Mesenchymal stem cell (in vitro differentiated cells and primary cell): ENCODE measurements at regions not wholly inside any gene's neighbourhood (a gene's known extent, or its start where the extent isn't known, plus 50 kb on each side); places are given as distances from the start of the nearest gene placed in this dataset.

Experiments
- DNase-seq: peaks from one replicate; pipeline ENCODE4 v3.0.0-alpha.2; 2013
- H2AFZ ChIP-seq: one replicate; pipeline ENCODE4 v1.6.1; 2013; ENCODE audit warnings: low read depth, mild to moderate bottlenecking, control low read depth, inconsistent platforms, low read length, moderate library complexity
- H2AK5ac ChIP-seq: 2 replicates; pipeline ENCODE4 v1.6.1; 2013; ENCODE audit warnings: low read length, moderate library complexity, mild to moderate bottlenecking, inconsistent platforms; ENCODE audit not compliant: severe bottlenecking
- H2BK120ac ChIP-seq: one replicate; pipeline ENCODE4 v1.6.1; 2013; ENCODE audit warnings: low read depth, mild to moderate bottlenecking, inconsistent platforms, low read length, moderate library complexity
- H2BK12ac ChIP-seq, 2 experiments: one replicate each; pipeline ENCODE4 v1.6.1; 2013; ENCODE audit warnings: inconsistent platforms in 2 of 2, low read length in 2 of 2, mild to moderate bottlenecking in 2 of 2, moderate library complexity in 2 of 2, control low read depth in 1 of 2
- H2BK15ac ChIP-seq: one replicate; pipeline ENCODE4 v1.6.1; 2013; ENCODE audit warnings: mild to moderate bottlenecking, low read depth, inconsistent platforms; ENCODE audit not compliant: poor library complexity, severe bottlenecking
- H2BK5ac ChIP-seq: 2 replicates; pipeline ENCODE4 v1.6.1; 2013; ENCODE audit warnings: low read depth, mild to moderate bottlenecking, low read length, control low read depth, inconsistent platforms; ENCODE audit not compliant: poor library complexity, severe bottlenecking
- H3K14ac ChIP-seq, 2 experiments: one replicate each; pipeline ENCODE4 v1.6.1; 2013; ENCODE audit warnings: inconsistent platforms in 2 of 2, low read length in 2 of 2, control low read depth in 1 of 2, mild to moderate bottlenecking in 1 of 2, moderate library complexity in 1 of 2
- H3K18ac ChIP-seq, 2 experiments: one replicate each; pipeline ENCODE4 v1.6.1; 2013; ENCODE audit warnings: inconsistent platforms in 2 of 2, low read length in 2 of 2, control low read depth in 1 of 2, low read depth in 1 of 2, mild to moderate bottlenecking in 1 of 2
- H3K23ac ChIP-seq, 2 experiments: one replicate each; pipeline ENCODE4 v1.6.1; 2013; ENCODE audit warnings: inconsistent platforms in 2 of 2, low read length in 2 of 2, mild to moderate bottlenecking in 2 of 2, moderate library complexity in 2 of 2, control low read depth in 1 of 2
- H3K27ac ChIP-seq: 2 replicates; pipeline ENCODE4 v1.5.1; 2013; ENCODE audit warnings: mild to moderate bottlenecking, moderate library complexity, low read length, control low read depth, inconsistent platforms; ENCODE audit not compliant: poor library complexity, severe bottlenecking
- H3K27me3 ChIP-seq, 2 experiments: 2 replicates each; pipeline versions ENCODE4 v1.6.1 to v1.7.0; 2013; ENCODE audit warnings: low read length in 2 of 2, mild to moderate bottlenecking in 2 of 2, moderate library complexity in 2 of 2, control low read depth in 1 of 2, inconsistent platforms in 1 of 2; ENCODE audit not compliant: control insufficient read depth in 1 of 2, insufficient read depth in 1 of 2
- H3K36me3 ChIP-seq, 2 experiments: 2 replicates each; pipeline versions ENCODE4 v1.6.1 to v1.7.0; 2013; ENCODE audit warnings: low read length in 2 of 2, control low read depth in 1 of 2, inconsistent platforms in 1 of 2, low read depth in 1 of 2, mild to moderate bottlenecking in 1 of 2; ENCODE audit not compliant: insufficient read depth in 2 of 2, control insufficient read depth in 1 of 2
- H3K4ac ChIP-seq, 2 experiments: one replicate each; pipeline ENCODE4 v1.6.1; 2013; ENCODE audit warnings: inconsistent platforms in 2 of 2, low read length in 2 of 2, mild to moderate bottlenecking in 2 of 2, moderate library complexity in 2 of 2, control low read depth in 1 of 2, low read depth in 1 of 2
- H3K4me1 ChIP-seq: 2 replicates; pipeline ENCODE4 v1.6.1; 2013; ENCODE audit warnings: low read depth, low read length, control low read depth; ENCODE audit not compliant: control insufficient read depth, insufficient read depth
- H3K4me2 ChIP-seq: 2 replicates; pipeline ENCODE4 v1.6.1; 2013; ENCODE audit warnings: low read length, mild to moderate bottlenecking, inconsistent platforms; ENCODE audit not compliant: poor library complexity, severe bottlenecking
- H3K4me3 ChIP-seq, 2 experiments: 2 replicates each; pipeline versions ENCODE4 v1.5.1 to v1.7.0; 2013; ENCODE audit warnings: low read length in 2 of 2, mild to moderate bottlenecking in 2 of 2, control low read depth in 1 of 2, low read depth in 1 of 2; ENCODE audit not compliant: insufficient read depth in 1 of 2
- H3K79me1 ChIP-seq: replicated peaks from 2 replicates; pipeline ENCODE4 v1.6.1; 2013; ENCODE audit warnings: mild to moderate bottlenecking, control low read depth, low read length, inconsistent platforms; ENCODE audit not compliant: poor library complexity, severe bottlenecking
- H3K9ac ChIP-seq: 2 replicates; pipeline ENCODE4 v1.7.0; 2013; ENCODE audit warnings: mild to moderate bottlenecking, low read length, moderate library complexity
- H3K9me3 ChIP-seq: 2 replicates; pipeline ENCODE4 v1.7.0; 2013; ENCODE audit warnings: mild to moderate bottlenecking, low read length; ENCODE audit not compliant: control insufficient read depth
- H4K8ac ChIP-seq: one replicate; pipeline ENCODE4 v1.6.1; 2013; ENCODE audit warnings: inconsistent platforms, mild to moderate bottlenecking, low read length, moderate library complexity
- H4K91ac ChIP-seq: one replicate; pipeline ENCODE4 v1.6.1; 2013; ENCODE audit warnings: mild to moderate bottlenecking, low read length, inconsistent platforms
- WGBS: methylation state at CpG from one replicate; pipeline ENCODE4 v1.1.7; 2013; ENCODE audit warnings: mixed read lengths; 5-methylcytosine and 5-hydroxymethylcytosine counted together

- Histone ChIP-seq H3K4ac (no peak overlapping the region), H3K79me1 (no peaks in the 10 kb centered on the region), H2BK5ac (no peak overlapping the region), H3K9me3 (no peaks in the 10 kb centered on the region), H3K27ac (no peak overlapping the region), H2BK12ac (no peak overlapping the region), H2AFZ (no peak overlapping the region), H3K4me2 (no peak overlapping the region), H2BK120ac (no peak overlapping the region), H3K23ac (no peak overlapping the region), H3K18ac (no peak overlapping the region), H3K36me3 (no peaks in the 10 kb centered on the region), H4K91ac (no peak overlapping the region), H2BK15ac (no peak overlapping the region), H3K4me1 (no peaks in the 10 kb centered on the region), H3K14ac (no peak overlapping the region), H3K9ac (no peak overlapping the region), H3K27me3 (no peaks in the 10 kb centered on the region), H4K8ac (no peak overlapping the region), H3K4me3 (no peak overlapping the region), H2AK5ac (no peak overlapping the region)
- no peak for DNase-seq
Observed at GRCh38 chr16:65540901-65541300, 419.0 kb upstream of the CDH11 start.

- no peak overlapping the region for H2BK12ac ChIP-seq
- H3K4ac ChIP-seq, result no peak overlapping the region
- H3K18ac ChIP-seq, result no peak overlapping the region
- H3K14ac ChIP-seq, result no peak overlapping the region
- H2BK15ac ChIP-seq, result no peak overlapping the region
- H2BK5ac ChIP-seq, result no peak overlapping the region
- H2AFZ ChIP-seq, result no peak overlapping the region
- H3K79me1 ChIP-seq, result no peaks in the 10 kb centered on the region
- H2BK120ac ChIP-seq, result no peak overlapping the region
- H3K9ac ChIP-seq, result no peak overlapping the region
- H3K9me3 ChIP-seq, result no peaks in the 10 kb centered on the region
- no peaks in the 10 kb centered on the region for H3K36me3 ChIP-seq
- no peak overlapping the region for H2AK5ac ChIP-seq
- H3K4me2 ChIP-seq, result no peak overlapping the region
- 67% methylated on average over 3 of the region's 3 CpGs for WGBS
- no peak overlapping the region for H3K23ac ChIP-seq
- no peak overlapping the region for H3K27ac ChIP-seq
- H3K27me3 ChIP-seq, result no peaks in the 10 kb centered on the region
- H4K91ac ChIP-seq, result no peak overlapping the region
- no peaks in the 10 kb centered on the region for H3K4me1 ChIP-seq
- H4K8ac ChIP-seq, result no peak overlapping the region
- DNase-seq, result no peak
- no peak overlapping the region for H3K4me3 ChIP-seq
Observed at GRCh38 chr16:65538976-65539375, 417.1 kb upstream of the CDH11 start.

DNA sequence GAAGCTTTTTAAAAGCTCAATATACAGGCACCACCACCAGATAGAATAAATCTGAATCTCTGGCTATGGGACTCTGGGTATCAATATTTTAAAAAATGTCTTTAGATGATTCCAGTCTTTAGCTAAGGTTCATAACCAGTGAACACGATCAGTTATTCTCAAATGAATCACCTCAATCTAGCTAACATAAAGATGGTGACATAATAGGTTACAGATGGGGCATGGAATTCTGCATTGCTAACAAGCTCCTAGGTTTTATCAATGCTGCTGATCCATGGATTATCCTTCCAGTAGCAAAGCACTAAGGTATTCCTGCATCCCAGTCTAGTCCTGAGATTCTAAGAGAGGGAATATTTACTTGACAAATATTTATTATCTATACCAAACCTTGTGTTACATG, 415.5 kb upstream of the CDH11 start:
- no CpG with 5 or more reads among the region's 1 CpG for WGBS

DNA sequence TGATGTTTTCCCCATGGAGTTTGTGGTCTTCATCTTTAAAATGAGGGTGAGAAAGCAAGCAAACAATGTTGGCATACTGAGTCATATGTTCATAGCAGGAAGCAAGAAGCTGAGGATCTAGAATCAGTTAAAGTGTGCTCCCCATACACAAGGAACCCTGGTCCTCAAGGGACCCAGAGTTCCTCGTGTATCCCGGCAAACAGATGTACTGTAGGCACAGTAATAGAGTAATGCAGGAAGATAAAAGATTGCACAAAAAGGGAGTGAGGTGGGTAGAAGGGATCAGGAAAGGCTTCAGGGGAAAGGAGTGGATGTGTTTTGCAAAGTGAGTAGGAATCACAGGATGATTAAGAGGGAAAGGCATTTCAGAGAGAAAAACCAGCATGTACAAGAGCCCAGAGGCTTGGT, 412.3 kb upstream of the CDH11 start:
- Histone ChIP-seq H3K27me3 (no peaks in the 10 kb centered on the region), H3K14ac (no peak overlapping the region), H3K4ac (no peak overlapping the region), H4K8ac (no peak overlapping the region), H2BK5ac (no peak overlapping the region), H3K4me2 (no peak overlapping the region), H3K4me1 (no peaks in the 10 kb centered on the region), H2BK15ac (no peak overlapping the region), H2AFZ (no peak overlapping the region), H2BK120ac (no peak overlapping the region), H3K9ac (no peak overlapping the region), H2BK12ac (peak overlapping the region in 1 of 2 experiments; percentile 45), H3K27ac (no peak overlapping the region), H3K36me3 (no peaks in the 10 kb centered on the region), H3K23ac (no peak overlapping the region), H3K4me3 (no peak overlapping the region), H3K79me1 (no peaks in the 10 kb centered on the region), H3K18ac (no peak overlapping the region), H3K9me3 (no peaks in the 10 kb centered on the region), H2AK5ac (no peak overlapping the region), H4K91ac (no peak overlapping the region)
- 71% methylated on average over 2 of the region's 2 CpGs for WGBS
- no peak for DNase-seq

More for the DNA sequence above, 415.5 kb upstream of the CDH11 start:
- H3K18ac ChIP-seq, result no peak overlapping the region
- no peak overlapping the region for H3K4me2 ChIP-seq
- no peak overlapping the region for H2AFZ ChIP-seq
- no peak overlapping the region for H3K4ac ChIP-seq
- DNase-seq, result no peak
- no peaks in the 10 kb centered on the region for H3K4me1 ChIP-seq
- H3K36me3 ChIP-seq, result no peaks in the 10 kb centered on the region
- H2BK5ac ChIP-seq, result no peak overlapping the region
- H3K27me3 ChIP-seq, result no peaks in the 10 kb centered on the region
- no peak overlapping the region for H3K4me3 ChIP-seq
- no peak overlapping the region for H3K27ac ChIP-seq
- H3K9ac ChIP-seq, result no peak overlapping the region
- no peaks in the 10 kb centered on the region for H3K9me3 ChIP-seq
- no peak overlapping the region for H4K8ac ChIP-seq
- H3K23ac ChIP-seq, result no peak overlapping the region
- no peak overlapping the region for H4K91ac ChIP-seq
- H2BK12ac ChIP-seq, result no peak overlapping the region
- no peak overlapping the region for H2BK120ac ChIP-seq
- H2AK5ac ChIP-seq, result no peak overlapping the region
- no peaks in the 10 kb centered on the region for H3K79me1 ChIP-seq
- H3K14ac ChIP-seq, result no peak overlapping the region
- no peak overlapping the region for H2BK15ac ChIP-seq
